ENCODE measurements at regions not wholly inside any gene's neighbourhood (a gene's known extent, or its start where the extent isn't known, plus 50 kb on each side); places are given as distances from the start of the nearest gene placed in this dataset.
A peak's percentile ranks its signal among the peaks of the same experiment; 100 is the strongest.

DNA sequence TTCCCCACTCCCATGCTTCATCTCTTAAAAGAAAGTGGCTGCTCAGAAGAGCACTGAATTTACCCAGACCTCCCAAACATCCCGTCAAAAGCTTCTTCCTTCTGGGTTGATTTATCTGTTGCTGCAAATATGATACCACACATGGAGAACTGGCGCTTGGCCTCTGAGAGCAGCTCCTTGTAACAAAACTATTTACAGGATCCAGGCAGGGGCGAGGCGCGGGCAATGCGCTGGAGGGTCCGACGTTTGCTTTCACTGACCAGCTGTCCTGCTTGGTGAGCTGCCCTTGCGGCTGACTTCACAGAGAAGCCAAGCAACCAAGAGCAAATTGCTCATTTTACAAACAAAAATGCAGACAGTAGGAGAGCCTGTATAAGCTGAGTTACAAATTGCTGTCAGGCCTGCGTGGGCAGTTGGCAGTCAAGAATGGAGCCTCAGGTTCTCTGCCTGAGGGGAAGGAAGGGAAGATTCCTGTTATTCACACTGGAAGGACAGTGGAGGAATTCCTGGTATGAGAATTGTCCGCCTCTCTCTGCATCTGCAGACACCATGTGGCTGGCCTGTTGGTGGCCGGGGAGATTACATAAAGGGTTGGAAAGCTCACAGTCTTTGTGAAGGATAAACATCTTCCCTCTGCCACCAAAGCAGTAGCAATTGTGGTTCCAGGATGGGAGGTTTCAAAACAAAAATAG, 192.2 kb upstream of the LEF1 start:
- peak; percentile 64 for DNase-seq

DNA sequence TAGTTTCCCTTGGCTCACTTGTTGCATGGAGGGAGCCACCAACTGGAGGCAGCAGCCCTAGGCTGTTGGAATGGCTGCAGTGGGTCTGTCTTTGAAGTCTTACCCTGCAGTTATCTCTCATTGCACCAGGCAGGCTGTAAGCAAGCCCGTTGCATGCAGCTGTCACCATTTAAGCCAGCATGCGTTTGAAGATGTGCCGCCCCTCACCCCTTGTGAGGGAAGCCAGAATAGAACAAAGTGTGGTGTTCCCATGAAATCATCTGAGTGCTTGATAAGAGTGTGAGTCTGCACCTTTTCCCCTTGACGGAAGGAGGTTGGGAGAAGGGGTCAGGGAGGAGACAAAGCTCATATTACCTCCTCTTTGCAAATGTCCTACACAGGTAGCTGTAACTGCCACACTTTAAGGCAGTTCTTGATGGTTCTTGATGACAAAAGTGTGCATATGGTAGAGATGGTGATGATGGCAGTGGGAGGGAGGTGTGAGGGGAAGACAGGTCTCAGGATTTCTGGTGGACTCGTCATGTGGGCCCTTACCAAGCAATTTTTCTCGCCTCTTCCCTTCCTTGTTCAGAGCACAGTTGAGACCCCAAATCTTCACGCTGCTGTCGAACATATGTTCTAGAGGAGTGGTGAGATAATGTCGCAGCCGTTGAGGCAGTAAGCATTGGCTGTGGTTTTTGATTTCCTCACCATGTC, 191.4 kb upstream of the LEF1 start:
- DNase-seq: peak; percentile 40

DNA sequence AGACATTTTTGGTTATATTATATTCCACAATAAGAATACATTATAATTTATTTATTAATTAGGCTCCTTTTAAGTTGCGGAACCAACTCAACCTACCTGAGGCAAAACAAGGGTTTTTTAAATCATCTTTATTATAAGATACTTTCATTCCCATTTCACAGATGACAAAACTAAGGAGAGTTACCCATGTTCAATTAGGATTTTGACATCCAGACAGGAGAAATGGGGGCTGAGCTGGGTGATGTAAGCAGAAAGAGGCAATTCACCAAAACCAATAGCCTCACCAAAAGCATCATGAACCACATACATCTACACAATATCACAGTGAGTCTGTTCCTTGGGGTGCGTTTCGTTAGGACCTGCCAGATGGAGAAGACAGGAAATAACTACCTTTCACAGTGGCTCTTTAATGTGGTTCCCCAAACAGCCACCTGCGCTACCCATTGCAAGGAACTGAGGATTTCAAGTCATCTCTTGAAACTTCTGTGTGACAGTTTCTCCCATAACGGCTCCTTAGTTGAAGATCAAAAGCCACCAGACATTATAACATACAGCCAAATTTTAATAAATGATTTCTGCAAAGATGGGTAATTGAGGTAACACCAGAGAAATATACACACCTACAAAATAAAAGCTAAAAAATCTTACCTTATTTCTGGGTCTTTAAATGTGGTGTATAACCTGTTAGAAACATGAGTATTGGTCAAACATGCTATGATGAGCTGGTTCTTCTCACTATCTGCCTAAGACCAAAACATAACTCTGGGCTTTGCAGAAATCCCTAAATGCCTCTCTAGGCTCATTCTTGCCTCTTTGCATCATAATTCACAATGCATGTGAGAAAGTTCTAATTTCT, 190.6 kb upstream of the LEF1 start:
- no peak for DNase-seq

DNA sequence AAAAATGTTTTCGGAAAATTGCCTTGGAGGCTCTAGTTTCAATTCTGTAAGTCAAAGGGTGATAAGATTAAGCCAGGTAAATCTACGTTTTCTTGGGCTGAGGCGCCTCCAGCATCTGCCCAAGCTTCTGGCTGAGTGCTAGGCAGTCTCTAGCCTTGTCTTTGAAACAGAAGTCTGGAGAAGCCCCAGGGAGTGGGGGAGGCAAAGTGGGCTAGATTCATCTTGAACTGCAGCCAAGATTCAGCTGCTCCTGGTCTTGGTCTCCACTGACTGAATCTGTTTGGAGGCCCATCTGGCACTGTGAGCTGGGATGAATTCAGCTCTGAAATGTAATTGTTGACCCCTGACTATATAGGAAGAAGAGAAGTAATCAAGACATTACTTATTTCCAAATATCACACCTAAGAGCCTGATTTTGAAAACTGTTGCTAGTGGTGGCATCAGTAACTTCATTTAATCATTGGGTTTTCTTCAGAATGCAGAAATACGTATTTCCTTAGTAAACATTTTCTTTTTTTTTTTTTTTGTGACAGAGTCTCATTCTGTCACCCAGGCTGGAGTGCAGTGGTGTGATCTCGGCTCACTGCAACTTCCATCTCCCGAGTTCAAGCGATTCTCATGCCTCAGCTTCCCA, 187.3 kb upstream of the LEF1 start:
- DNase-seq: peak; percentile 37

DNA sequence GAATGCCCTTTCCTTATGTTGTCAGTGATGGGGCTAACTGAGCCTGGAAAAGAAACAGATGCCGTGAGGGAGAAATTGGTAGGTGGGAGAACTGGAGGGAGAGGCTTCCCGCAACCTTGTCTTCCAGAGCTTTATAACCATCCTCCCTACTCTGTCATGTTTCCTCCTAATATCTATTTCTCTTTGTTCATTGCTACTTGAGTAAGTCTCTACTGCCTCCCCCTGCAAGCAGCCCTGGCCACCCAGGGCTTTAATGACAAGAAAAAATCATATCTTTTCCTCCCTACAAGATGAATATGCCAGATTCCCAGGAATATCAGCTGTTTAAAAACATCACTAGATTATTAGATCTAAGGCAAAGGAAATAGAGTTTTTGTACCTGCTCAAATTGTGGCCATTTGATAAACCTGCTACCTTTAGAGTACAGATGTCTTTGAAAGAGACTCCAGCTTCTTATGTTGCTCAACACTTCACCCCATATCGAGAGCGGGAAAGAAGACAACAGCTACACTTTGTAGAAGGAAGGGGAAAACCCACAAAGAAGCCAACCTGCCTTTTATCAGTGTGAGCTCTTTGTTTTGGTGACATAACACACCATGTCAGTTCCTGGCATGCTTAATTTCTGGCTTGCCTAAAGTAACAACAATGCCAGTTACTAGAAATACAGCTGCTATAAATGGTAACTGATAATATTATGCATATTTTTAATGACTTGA, 186.6 kb upstream of the LEF1 start:
- no peak for DNase-seq

DNA sequence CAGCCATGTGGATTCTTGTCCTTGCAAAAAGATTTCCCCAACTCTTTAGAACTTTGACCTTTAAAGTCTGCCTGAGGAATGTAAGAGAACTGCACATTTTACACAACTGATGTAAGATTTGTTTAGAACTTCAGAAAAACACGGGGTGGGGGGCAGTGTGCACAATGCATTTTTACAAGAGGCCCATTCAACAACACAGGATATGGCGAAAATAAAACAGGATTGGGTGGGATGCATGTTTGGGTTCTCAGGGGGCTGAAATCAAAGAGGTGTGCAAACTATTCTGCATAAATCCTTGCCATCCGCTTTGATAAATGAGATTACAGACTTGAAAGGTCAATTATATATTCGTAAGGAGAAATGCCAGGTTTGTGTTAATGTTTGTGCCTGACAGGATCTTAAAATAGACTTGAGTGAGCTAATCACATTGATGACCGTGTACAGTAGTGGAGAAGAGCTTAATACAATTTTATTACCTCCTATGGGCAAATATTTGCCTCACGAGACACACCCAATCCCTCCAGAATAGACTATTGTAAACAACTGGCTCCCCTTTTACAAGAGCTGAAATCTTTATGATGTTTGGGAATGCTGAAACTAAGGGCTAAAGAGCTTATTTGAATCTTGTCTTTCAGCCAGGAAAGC, 184.1 kb upstream of the LEF1 start:
- DNase-seq: no peak

DNA sequence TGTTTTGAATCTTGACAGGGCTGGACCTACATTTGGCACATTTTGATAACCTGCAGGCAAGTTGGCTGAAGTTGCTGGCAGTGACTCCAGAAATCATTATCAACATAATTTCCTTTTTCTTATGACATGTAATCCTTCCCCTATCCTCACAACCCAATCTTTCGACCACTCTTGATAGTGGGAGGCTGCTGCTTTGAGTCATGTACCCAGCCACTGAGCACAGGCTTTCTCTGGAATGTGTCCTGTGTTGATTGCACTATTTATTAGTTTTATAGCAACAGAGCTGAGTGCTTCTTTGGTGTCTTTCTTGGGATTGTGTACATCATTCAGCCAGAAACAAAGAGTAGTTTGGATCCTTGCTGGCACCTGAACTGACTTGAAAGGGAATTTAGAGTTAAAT, 183.1 kb upstream of the LEF1 start:
- no peak for DNase-seq

DNA sequence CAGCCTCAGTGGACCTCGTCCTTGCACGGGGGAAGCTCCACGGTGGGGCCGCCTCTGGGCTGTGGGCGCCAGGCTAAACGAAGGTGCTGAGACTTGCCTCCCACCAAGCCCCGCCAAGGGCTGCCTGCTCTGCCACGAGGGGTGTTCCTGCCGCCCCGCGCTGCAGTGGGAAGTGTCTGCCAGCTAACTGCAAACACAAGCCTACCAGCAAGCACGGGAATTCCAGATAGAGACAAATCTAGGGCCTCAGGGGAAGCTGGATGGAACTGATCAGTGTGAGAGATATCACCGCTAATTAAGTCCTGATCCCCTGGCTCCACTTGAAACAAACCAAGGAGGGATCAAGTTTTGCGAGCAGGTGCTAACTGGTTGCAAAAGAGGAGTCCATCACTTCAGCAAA, 181.6 kb upstream of the LEF1 start:
- no peak for DNase-seq

DNA sequence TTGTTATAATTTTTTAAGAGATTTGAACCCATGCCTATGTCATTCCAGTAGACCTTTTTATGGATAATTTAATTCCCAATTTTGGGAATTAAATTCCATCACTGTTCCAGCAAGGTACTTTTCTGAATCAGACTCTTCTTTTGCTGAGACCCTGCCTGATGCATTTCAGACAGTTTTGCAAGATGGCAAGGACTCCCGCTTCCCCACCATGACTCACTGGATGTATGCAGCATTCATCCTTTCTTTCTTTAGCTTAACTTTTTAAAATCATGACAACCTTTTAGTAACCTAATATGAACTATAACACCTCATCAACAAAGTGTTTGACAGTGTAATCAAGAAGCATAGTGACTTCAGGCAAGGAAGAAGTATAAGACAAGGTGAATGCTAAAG, 178.1 kb upstream of the LEF1 start:
- DNase-seq: no peak

DNA sequence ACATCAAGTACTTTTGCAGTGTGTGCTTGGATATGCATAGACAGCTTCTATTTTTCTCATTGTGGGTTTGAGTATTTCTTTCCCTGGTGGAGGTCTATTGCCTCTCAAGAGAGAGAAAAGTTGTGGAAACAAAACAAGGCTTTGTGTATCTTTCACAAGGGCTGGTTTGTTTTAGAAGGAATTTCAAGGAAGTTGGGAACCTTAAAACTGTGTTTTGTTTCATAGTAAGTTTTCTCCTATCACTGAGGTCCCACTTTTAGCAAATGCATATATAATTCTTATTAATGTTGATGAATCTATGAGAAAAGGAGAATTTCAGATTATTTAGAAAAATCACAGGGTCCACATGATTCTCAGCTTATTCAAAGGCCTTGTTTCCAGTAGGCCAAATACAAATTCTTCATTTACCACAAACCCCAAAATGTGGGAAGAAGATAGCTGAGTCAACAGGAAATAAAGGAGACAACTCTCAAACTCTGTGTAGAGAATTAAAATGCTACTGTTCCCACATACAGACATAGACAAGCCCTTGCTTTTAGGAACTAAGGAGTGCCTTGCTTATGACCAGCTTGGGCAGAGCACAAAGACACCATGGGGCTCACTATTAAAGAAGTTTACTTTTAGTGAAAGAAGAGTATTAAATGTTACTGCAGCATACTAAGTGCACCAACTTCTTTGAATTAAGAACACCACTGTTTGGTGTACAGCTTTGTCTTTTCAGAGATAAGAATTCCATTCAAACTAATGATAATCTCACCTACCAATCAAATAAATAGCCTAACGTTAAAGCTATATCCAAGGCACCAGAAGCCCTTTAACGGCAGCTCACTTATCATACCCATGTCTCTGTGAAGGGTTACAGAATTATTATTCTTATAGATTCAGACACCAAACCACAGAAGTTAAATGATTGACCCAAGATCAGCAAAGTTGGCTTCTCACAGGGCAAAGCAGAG, 177.4 kb upstream of the LEF1 start:
- no peak for DNase-seq

DNA sequence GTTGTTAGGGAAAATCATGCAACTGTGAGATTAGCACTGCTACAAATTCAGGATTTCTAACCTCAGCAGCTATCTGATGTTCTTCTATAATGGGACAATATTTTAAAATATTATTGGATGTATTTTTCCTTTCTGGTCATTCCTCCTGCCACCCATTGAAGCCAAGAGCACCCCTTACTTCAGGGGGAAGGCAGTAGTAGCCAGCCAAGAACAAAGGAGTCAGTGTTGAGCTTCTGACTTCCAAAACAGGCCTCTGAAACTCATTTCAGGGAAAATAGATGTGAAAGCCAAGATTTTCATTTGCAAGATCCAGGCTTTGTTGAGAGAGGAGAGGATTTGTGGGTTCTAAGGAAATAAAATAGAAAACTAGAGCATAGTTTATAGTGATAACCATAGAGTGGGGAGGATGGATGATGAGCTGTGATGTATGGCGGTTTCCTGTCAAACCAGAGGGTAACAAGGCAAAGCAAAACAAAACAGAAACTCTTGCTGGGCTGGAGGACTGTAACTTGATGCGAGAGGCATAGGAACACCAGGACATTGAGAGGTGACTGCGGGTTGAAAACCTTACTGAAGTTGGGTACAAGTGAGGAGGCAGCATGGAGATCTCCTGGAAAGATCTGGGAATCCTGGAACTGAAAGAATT, 173.7 kb upstream of the LEF1 start:
- DNase-seq: no peak

DNA sequence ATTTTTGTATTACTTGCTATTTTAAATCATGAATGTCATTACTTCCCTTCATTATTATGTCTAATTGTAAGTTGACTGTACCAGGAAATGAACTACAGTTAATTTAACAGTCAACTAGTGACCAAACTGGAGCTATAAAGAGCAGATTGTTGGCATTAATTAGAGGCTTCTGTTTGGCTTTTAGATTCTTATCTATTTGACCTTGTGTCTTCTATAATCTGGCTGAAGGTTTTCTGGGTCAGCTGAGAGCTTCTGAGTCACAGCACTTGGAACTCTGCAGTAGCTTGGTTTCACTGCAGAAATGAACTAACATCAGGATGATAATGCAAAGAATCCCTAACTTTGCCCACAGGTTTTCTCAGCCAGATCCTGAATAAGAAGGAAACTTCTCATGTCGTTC, 169.2 kb upstream of the LEF1 start:
- no peak for DNase-seq

DNA sequence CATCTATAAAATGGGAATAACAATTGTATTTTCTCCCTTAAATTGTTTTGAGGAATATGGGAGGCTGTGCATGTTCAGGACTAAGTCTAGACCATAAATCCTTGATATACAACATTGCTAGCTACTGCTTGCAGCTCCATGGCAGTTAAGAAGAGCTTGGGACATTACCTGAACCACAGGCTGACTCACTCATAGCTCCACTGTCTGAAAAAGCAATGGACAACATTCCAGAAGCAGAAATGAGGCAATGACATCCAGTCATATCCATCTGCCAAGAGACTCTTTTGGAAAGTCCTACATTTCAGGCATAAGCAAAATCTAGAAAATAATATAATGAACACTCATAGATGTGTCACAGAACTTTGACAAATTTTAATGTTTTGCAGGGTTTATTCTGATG, 167.3 kb upstream of the LEF1 start:
- DNase-seq: no peak

DNA sequence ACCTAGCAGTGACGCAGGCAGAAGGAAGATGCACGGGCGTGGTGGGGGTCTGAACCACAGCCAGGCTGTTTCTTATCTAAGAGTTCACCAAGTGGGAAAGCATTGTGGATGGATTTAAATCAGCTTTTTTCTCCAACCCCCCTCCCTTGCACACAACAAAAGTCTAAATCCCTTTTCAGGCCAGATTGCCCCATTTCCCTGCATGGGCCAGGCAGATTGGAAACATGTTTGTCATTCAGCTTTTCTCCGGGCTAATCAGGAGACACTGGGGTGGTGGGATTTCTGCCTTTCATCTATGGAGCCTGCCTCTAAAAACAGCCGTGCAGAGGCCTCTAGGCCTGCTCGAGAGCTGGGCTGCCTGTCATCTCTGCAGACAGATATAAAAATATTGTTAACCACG, 166.3 kb upstream of the LEF1 start:
- no peak for DNase-seq

DNA sequence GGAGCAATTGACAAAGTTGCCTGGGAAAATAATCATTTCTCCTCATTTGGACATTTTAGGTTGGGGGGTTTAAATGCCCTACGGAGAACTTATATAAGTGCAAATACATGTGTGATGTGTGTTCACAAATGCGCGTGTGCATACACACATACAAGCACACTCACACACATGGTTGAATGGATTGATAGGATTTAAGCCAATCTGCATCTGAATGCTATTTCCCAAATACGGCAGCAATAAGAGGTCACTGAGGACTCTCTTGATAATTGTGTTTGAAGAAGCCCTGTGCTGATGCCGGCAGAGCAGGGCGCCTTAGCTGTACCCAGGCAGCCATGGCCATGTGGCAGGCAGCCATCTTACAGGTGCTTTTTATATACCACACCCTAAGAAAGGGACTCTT, 165.3 kb upstream of the LEF1 start:
- no peak for DNase-seq

DNA sequence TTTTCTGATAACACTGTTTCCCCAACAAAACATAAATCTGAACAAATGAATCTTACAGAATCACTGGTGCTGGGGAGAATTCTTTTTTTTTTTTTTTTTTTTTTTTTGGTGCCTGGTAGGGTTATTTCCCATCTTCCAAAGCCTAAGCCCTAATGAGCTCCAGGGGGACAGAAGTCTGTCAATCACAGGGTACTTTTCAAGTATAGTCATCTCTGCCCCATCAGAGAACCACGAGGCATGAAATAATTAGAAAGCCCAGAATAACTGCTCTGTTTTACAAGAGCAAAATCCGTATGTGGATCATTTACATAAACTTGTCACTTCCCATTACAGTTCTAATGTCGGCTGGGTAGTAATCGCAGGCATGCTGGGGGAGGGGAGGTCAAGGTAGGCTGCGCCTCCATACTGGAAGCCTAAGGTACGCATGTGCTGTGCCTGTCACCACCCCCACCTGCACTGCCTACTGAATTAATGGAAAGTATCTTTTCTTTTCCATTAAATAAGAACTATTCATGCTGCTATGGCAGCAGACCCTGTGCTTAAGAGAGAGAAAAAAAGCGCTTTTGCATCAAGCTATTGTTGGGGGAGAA, 164.7 kb upstream of the LEF1 start:
- no peak for DNase-seq

DNA sequence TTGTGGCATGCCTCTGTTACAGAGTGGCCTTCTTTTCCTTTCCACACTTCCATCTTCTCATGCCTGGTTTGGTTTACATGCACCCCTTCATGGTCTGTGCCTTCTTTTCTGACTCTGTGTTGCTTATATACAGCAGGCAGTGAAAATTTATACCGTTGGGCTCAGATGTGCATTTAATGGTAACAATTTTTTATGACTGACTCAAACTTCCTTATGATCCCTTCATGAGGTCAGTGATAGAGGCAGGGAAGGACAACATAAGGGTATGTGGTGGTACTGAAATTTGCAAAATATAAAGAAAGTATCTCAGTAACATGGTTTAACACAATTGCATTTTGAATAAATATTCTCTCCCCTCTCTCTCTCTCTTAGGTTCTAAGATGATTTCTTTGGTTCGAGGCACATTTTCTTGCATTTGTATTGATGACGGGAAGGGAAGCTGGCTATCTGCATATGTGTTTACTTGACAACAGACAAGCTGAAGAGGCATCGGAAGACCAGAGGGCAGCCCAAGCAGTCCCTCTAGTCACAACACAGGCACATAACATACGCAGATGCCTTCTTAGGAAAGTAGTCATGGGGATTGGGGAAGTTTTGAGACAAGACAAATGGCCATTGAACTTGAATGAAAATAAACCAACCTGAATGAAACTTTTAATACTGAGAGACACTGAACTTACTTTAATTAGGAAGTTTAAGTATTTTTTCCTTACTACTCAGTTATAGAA, 163.3 kb upstream of the LEF1 start:
- DNase-seq: no peak

DNA sequence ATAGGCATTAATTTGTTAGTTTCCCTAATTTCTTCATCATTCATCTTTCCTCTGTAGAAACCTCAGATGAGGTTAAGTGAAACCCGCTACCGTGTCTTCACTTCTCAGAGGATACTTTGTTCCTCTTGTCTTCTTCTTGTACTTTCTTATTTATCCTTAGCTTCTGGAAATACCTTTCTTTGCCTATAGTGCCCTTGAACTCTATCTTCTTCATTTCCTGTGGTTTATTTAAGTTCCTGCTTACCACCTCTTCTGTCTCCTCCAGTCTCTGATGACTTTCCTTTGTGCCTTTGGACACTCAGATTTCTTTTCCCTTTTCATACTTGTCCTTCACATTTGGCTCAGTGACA, 159.6 kb upstream of the LEF1 start:
- DNase-seq: no peak

DNA sequence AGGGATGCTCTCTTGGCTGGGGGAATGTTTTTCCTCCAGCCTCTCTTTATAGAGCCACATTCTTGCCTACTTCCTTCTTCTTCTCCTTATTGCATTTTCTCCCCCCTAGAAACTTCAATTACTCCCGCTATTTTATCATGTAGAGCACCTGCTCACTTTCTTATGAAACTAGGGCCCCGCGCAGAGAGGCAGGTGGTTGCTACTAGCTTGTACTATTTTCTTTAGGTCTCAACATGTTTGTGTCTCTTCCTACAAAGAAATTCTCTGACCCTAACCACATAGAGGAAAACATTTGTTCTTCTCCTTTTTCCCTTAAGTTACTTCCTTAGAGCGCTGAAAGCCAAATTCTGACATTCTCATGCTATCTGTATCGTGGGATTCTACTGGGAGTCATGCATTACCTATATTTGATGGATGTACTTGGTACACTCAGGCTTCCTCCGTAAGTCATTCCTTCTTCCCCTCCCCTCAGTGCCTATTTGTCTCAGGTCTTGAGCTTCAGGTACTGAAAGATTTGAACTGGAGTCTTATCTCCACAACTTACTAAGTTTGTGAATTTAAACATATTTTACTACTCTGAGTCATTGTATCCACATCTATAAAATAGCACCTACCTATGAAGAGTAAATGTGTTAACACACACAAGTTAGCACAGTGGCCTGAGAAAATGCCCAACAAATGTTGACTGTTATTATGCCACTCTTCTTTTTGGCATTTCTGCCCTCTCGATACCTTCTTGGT, 159.1 kb upstream of the LEF1 start:
- DNase-seq: no peak

Measured in femur (tissue), 1 donor.